ENCODE measurements at regions not wholly inside any gene's neighbourhood (a gene's known extent, or its start where the extent isn't known, plus 50 kb on each side); places are given as distances from the start of the nearest gene placed in this dataset.
"Not testable (repeated sequence)": the region's sequence is repeated elsewhere in the genome, so short reads cannot be mapped to it uniquely, and the experiment has no call there.

DNA sequence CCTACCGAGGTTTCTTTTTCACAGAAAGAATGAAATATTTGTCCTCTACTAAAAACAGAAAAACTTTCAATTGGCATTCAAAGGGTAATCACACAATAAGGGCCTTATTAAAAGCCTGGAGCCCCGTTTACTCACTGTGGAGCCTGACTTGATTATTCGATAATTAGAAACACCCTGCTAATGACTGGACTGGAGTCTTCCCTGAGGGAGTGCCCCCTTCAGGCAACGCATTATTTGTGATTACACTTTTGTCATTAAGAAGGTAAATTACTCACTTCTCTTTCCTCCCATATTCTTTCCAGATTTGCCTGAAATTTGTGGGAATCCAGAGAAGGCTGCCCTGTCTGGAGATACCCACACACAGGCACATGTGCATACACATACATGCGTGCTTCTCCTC lies 444.2 kb upstream of the NPVF start:
- no peak for DNase-seq

DNA sequence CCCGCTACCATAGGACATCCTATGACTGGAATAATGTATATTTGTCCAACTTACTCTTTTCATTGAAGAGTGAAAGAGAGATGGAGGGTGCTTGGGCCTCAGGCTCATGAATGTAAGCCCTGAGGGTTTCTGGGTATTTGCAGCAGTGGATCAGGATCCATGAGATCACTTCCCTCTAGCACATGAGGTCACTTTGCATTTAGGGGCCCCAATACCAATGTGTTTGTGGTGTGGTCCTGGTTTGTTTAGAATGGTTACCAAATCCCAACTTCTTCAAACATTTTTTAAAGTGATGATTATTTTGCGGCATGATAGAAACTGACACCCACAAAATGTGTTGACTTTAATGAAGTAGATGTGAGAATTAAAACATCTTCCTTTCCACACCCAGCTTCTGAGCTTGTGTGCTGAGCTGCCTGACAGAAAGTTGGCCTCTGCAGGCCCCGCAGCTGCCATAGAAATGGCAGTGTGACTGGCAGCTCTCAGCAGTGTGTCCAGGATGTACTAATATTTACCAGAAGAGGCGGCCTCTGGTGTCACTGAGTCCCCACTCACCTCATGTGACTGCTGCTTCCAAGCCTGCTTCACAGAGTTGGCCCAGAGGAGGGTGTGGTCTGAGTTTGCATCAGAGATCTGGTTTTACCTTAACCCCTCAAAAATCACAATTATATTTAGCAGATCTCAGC lies 447.6 kb upstream of the NPVF start:
- DNase-seq: no peak

DNA sequence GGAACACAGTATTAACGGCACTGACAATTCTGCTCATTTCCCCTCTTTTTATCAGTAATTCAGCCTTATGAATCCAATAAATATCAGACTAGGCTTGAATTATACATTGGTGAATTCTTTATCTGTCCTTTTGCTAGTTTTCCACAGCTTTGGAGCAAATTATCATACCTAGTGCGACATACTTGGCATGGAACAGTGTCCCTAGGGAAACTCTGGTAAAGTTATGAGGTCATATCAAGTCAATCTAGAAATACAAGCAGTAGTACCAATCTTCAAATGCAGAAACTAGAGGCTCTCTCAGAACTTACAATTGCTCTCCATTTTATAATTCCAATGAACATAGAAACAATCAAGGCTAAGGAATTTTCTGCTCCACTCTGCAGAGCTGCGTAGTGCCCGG lies 449.3 kb upstream of the NPVF start:
- no peak for DNase-seq

DNA sequence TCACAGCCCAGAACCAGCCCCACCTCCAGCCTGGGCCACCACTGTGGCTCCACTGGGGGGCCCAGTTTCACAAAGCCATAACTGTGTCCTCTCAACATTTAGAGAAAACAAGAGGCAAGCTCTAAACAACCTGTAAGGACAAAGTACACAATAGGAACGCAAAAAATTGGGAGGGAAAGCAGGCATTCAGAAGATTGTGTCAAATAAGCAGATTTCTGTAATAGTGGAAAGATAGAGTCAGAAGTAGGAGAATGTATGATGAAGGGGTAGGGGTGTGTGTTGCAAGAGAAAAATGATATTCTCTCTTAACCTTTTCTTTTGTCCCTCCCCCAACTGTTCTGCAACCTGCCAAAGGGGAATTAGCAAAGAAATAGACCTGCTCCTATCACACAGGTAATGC lies 449.9 kb upstream of the NPVF start:
- DNase-seq: no peak

DNA sequence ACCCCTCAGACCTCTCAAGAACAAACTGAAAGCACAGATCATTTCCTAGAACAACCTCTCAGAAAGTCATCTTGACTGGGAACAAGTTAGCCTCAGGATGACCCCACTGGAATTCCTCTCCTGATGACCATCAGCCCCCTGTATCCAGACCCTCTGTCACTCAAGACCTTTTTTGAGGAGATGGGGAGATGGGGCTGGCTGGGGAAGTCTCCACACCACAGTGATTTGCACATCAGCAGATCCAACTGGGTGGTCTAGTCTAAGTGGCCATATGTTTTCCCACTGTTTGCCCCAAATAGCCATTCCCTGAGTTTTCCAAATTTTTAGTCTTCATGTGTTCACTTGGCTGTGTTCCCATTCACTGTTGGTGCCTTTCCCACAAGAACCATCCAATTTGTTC lies 452.4 kb upstream of the NPVF start:
- no peak for DNase-seq

DNA sequence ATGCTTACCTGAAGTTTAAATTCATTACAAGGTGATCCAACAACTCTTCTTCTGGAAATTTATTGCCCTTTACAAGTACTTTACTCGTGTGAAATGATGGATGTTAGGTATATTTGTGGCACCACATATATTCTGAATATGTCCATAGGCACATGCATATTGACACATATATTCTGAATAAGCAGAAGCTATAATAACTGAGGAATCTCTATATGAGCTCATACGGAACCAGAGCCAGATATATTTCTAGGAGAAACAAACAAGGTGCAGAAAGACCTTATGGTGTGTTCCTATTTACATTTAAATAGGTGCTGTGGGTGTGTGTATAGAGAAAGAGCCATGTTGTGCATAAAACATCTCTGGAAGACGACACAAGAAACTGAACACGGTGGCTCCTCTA lies 456.1 kb upstream of the NPVF start:
- no peak for DNase-seq

DNA sequence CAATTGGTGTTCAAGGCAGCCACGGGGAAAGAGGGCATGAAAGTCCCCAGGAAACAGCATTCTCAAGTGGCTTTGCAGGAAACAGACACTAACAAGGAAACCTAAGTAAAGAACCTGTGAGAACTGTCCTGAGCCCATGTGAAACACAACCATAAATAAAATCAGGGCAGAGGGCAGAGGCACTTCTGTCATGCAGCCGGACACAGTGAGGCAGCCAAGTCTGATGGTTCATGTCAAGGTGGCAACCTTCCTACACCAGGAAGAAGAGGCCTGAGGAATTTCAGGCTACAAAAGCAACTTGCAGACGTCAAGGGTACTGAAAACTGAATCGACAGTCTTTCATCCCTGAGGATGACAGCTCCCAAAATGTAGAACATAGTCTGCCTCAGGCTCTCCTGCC lies 458.2 kb upstream of the NPVF start:
- no peak for DNase-seq

DNA sequence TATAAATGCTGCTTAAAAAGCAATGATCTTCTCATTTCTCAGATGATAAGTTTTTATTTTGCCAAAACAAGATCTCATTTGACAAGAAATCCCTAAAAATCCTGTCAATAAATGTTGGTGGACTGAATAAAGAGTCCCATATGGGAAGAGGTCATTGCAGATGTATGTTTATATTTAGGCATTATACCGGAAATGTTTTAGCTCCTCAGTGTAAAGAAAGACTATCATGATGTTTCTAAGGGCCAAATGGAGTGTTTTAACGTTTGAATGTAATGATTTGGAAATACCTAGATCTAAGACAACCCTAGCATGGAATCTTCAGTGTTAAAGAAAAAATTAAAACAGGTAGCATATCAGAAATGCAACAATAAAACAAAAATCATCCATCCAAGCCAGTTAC lies 457.8 kb upstream of the NFE2L3 start:
- no peak for DNase-seq

DNA sequence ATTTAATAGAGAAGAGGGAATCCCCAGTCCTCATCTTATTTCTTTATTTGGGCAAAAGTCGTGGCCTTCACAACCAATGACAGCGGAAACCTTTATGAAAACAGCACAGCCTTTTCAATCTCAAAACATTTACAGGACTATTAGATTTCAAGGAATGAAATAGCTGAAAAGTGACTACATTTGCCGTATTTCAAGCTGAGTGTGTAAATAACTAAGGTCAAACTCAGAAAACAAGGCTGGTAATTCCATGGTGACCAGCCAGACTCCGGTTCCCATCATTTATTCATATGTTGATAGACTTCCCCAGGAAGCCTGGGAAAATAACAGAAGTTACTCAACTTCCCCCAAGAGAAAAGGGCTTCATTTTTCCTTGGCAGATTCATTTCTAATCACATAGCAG lies 457.3 kb upstream of the NFE2L3 start:
- DNase-seq: no peak

DNA sequence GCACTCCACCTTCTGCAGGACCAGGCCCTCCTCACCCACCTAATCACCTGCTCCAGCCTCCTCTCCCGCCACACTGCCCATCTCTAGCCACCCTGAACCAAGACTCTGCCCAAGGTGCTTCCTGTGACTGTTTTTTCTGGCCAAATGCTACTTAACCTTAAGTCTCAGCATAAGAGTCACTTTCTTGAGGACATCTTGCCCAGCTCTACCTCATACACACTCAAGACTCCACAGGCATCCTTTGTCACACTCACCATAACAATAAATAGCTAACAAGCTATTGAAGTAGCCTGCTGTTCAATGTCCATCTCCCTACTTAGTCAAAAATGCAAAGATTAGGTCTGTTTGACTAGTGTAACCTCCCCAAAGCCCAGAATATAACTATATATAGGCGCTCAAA lies 455.4 kb upstream of the NFE2L3 start:
- DNase-seq: no peak

DNA sequence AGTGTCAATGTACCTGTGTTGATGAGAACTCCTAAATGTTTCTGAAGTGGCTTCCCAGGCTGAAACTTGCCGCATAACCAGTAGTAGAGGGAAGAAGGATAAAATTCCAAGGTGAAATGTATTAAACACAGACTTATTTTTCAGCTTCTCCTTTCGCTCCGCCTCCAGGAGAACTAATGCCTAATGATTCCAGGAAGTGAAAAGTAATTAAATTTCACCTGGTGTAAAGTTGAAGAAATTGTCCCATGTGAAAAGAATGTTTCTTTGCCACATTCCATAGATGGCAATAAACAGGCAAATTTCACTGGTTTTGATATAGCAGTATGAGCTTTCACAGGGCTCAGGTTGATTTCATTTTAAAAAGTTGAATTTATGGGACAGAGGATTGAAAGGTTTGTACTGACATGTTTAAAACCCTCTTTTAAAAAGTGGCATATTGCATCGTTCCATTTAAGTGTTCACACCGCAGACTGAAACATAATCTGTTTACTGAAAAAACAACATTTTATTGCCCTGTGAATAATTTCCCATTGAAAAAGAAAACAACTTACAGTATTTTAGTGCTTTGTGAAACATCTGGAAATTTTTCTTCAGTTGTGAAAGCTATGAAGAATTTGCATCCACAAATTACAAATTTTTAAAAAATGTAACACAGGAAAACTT lies 453.4 kb upstream of the NFE2L3 start:
- DNase-seq: no peak

DNA sequence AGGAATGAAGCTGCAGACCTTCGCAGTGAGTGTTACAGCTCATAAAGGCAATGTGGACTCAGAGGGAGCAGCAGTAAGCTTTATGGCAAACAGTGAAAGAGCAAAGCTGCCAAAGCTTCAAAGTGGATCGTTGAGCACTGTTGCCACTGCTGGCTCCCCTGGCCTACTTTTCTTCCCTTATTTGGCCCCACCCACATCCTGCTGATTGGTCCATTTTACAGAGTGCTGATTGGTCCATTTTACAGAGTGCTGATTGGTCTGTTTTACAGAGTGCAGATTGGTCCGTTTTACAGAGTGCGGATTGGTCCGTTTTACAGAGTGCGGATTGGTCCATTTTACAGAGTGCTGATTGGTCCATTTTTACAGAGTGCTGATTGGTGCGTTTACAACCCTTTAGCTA lies 451.9 kb upstream of the NFE2L3 start:
- not testable (repeated sequence) for DNase-seq

DNA sequence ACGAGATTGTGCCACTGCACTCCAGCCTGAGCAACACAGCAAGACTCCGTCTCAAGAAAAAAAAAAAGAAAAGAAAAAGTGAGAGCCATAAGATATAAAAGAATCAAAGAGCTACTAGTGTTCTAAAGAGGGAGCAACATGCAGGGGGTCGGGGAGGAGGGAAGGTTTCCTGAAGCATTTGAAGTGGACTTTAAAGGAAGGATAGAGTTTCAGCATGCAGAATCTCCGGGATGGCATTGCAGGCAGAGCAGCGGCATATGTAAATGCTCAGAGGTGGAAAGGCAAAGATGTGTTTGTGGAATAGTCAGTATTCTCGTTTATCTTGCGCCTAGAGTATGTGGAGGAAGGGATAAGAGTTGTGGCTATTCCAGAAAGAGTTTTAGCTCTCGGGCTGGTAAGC lies 447.6 kb upstream of the NFE2L3 start:
- no peak for DNase-seq

DNA sequence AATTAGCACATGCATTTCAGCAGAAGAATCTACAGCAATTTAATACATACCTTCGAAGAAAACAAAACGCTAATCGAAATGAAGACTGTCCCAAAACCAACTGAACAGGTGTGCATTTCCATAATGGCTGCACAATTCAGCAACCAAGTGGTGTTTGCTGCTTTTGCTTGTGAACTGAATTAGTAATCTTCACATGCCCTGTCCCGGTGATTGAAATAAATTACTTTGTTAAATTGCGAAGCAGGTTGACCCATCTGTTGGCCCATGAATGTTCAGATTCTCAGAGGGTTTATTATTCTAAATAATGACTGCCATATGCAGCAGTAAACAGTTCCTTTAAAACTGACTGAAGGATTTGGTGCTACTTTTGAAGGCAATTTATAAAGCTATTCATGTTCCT lies 445.2 kb upstream of the NFE2L3 start:
- no peak for DNase-seq

DNA sequence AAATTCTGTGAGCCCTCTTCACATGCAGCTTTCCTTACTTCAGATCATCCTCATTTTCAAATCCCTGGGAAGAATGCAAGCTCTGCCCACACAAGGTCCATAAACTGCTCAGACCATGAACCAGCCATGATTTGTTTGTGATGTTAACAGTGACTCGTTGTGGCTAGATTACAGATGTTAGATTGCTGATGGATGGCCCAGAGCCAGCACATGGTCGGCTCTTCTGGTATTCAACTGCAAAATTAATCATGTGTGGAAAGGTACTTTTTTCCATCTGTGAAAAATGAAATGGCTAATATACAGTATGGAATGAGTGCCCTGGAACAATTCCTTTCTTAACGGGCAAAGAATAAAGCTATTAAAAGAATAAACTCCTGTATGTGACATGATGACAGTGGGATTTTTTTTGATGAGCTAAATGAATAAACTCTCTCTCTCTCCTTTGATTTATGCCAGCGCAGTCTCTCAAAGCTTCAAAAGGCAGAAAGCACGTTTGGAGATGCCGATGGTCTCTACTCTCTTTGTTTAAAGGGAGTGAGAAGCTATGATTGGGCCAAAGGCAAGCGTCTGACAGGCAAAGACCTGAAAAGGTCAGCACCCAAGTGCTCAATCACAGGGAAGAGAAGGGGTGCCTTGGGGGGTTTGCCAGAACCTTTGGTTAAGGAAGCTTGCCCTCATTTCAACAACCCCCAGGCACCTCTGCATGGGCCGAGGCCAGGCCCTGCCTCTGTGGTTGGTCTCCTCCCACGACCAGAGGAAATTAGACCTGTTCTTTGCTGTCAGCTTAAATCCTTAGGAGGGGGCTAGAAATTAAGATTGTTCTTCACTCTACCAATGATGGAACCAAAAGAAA lies 444.0 kb upstream of the NFE2L3 start:
- DNase-seq: no peak

DNA sequence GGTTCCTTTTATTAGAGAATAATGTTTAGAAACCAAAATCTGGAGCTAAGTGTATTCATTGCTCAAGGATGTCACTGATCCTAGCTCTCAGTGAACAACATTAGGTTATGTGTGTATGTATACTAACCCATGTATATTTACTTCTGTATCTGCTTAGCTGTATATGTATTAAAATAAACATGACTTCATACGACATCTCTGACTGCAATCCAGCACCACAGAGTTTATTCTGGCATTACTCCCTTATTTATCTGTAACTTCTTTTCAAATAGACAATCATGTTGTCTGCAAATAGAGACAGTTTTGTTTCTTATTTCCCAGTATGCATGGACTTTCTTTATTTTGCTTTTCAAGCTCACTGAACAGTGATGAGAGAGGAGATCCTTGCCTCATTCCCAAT lies 441.0 kb upstream of the NFE2L3 start:
- no peak for DNase-seq

DNA sequence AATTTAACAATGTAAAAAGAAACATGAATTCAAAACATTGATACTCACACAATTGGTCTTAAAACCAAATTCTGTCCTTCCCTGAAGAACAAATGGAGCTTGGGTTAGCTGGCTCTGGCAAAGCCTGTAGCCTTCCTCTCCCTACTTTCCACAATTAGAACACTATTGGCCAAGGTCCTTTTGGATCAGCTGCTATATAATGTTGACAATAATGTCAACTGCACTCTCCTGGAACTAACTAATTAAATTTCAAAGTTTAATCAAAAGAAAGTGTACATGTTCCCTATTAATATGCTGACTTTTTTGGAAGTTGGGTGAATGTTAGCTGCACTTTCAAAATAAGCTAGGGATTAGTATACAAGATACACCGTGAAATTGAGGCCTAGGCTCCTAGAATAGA lies 440.1 kb upstream of the NFE2L3 start:
- no peak for DNase-seq

DNA sequence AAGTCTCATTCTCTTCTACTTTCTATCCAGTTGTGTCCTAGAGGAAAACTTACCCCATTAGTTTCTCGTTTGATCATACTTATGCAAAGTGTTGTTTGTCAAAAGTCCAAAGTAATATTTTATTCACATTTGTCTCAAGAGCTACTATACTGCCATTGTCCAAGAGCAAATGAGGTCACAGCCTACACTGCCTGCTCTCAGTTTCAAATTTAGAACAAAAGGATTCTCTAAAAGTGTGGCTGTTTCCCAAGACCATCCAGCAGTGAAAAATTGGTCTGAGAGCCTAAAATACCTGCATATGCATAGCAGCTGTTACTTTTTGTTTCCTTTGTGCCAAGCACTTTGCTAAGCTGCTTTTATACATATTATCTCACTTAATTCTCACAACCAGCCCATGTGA lies 439.5 kb upstream of the NFE2L3 start:
- DNase-seq: no peak

DNA sequence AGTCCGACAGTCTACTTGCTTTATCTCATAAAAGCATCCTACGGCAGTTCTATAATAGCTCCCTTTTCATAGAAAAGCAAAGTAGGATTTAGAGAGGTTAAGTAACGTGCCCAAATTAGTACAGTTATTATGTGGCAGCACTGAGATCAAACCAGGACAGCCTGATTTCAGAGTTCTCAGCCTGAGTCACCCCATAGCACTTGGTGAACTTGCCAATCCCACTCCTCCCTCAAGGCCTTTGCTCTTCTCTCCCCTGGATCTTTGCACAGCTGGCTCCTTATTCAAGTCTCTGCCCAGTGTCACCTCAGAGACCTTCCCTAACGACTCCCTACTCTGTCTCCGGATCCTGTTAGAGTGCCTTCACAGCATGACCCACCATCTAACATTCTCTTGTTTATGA lies 438.0 kb upstream of the NFE2L3 start:
- no peak for DNase-seq

DNA sequence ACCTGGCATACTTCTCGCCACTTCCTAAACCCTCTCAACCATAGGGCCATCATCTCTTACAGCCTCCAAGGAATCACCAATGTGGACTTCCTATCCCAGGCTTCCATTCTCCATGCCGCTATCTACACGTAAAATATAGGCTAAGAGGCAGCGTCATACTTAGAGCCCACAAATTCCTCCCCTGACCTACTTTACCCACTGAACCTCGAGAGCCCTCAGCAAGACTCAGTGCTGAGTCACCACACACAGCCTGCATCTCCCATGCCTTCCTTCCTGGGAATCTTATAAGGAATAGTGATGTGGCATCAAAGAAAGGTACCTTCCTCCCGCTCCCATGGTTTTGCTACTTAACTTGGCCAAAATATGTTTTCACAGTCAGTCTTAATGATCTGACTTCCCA lies 435.6 kb upstream of the NFE2L3 start:
- DNase-seq: no peak

DNA sequence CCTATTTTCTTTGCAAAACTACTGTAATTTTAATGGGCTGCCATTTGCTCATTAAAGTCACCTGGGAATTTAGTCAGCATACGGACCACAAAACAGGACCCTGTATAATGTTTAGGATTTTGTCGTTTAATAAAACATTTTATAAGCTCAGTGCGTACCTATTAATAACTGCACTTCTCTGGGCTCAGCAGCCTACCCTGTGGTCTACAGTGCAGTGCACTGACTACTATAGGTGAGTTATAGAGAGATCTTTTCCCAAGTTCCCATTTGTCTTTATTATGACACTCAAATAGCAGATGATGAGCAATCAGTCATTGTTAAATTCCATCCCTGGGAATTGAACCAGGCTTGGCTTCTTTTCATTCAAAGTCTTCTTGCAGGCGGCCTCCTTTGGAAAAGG lies 433.4 kb upstream of the NFE2L3 start:
- DNase-seq: no peak

DNA sequence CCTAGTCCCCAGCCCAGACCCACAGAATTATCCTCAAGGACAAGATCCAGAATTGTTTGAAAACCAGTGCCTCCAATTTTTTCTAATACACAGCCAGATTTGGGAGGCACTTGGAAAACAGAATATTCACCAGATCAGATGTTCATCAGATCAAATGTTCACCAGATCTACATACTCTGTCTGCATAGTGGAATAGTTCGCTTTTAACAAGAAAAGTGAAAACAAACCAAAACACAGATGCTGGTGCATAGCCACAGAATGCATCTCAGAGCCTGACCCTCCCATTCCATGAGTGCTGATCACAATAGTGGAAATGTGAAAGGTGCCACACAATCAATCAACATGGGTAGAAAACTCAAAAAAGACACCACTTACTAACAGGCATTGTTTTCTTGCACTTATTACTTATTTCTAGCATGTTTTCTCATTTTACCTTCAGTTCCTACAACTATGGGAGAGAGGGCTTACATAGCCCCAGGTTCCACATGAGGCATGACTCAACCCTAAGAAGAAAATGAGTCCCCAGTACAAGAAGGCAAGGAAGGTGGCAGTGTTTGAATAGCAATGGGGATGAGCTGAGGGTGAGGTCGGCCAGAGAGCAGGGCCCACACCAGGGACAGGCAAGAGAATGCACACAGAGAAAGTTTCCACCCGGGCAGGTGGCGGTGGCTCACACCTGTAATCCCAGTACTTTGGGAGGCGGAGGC lies 432.7 kb upstream of the NFE2L3 start:
- DNase-seq: no peak

DNA sequence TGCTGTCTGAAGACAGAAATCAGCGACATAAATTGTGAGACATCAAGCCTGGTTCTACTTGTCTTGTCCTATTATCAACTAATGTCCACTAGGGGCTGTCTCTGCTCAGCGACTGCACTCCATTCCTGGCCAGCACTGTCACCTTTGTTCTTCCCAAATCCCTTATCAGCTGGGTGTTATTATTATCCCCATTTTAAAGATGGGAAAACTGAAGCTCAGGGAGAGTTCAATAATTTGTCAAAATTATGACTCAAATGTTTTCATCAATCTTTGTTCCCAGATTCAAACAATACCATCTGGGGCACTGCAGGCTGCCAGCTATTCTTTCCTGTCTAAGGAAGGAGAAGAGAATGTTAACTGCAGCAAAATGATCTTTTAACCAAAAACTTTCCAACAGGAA lies 431.6 kb upstream of the NFE2L3 start:
- no peak for DNase-seq

DNA sequence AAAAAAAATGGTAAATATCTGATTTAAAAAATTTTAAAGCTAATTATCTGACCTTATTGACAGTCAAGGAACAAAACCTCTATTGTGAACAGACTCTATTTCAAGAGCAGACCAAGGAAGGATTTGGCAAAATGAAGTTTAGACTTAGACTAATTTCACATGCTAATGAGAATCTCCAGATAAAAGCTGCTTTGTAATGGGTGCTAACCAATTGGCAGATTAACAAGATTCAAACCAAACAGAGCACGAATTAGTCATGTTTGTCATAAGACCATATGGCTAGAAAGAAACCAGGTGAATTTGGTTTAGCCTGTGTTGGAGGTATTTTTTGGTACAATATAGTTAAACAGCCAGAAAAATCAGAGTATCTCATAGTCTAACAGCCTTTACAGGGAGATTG lies 429.1 kb upstream of the NFE2L3 start:
- no peak for DNase-seq
